NCI-H1694 treated with DMSO at 0.1 percent for 48 hours (cell line): ENCODE measurements at regions not wholly inside any gene's neighbourhood (a gene's known extent, or its start where the extent isn't known, plus 50 kb on each side); places are given as distances from the start of the nearest gene placed in this dataset.
"Not testable (repeated sequence)": the region's sequence is repeated elsewhere in the genome, so short reads cannot be mapped to it uniquely, and the experiment has no call there.

Source experiments
- DNase-seq: peaks from one replicate; lab custom pipeline; 2025; lab: John Stamatoyannopoulos, UW

- no peak for DNase-seq
Measured at GRCh38 chr5:124901081-124901480, 154.6 kb upstream of the ZNF608 start.

- peak; percentile 45 for DNase-seq
Measured at GRCh38 chr5:124902097-124902821, 155.8 kb upstream of the ZNF608 start.

GRCh38 chr5:124905256-124906130, 159.1 kb upstream of the ZNF608 start:
- DNase-seq, result no peak

- DNase-seq, result peak; percentile 58
Measured at GRCh38 chr5:124906339-124907097, 160.1 kb upstream of the ZNF608 start.

GRCh38 chr5:124907098-124907644, 160.7 kb upstream of the ZNF608 start:
- DNase-seq, result no peak

- DNase-seq, result peak; percentile 15
Measured at GRCh38 chr5:124908581-124909451, 162.4 kb upstream of the ZNF608 start.

GRCh38 chr5:124909734-124910133, 163.3 kb upstream of the ZNF608 start:
- DNase-seq, result no peak

GRCh38 chr5:124910354-124911016, 164.0 kb upstream of the ZNF608 start:
- DNase-seq, result no peak

- no peak for DNase-seq
Measured at GRCh38 chr5:124912638-124913328, 166.3 kb upstream of the ZNF608 start.

GRCh38 chr5:124913329-124913653, 166.9 kb upstream of the ZNF608 start:
- no peak for DNase-seq

GRCh38 chr5:124916313-124916712, 169.9 kb upstream of the ZNF608 start:
- DNase-seq, result not testable (repeated sequence)

- DNase-seq, result no peak
Measured at GRCh38 chr5:124918618-124919017, 172.2 kb upstream of the ZNF608 start.

GRCh38 chr5:124919076-124919475, 172.6 kb upstream of the ZNF608 start:
- DNase-seq, result no peak

- no peak for DNase-seq
Measured at GRCh38 chr5:124919747-124920525, 173.5 kb upstream of the ZNF608 start.

- no peak for DNase-seq
Measured at GRCh38 chr5:124920909-124921666, 174.6 kb upstream of the ZNF608 start.

- no peak for DNase-seq
Measured at GRCh38 chr5:124921694-124922093, 175.3 kb upstream of the ZNF608 start.

- DNase-seq, result no peak
Measured at GRCh38 chr5:124922255-124922975, 176.0 kb upstream of the ZNF608 start.

GRCh38 chr5:124923131-124923530, 176.7 kb upstream of the ZNF608 start:
- peak; percentile 17 for DNase-seq
